ENCODE measurements at regions not wholly inside any gene's neighbourhood (a gene's known extent, or its start where the extent isn't known, plus 50 kb on each side); places are given as distances from the start of the nearest gene placed in this dataset.

DNA sequence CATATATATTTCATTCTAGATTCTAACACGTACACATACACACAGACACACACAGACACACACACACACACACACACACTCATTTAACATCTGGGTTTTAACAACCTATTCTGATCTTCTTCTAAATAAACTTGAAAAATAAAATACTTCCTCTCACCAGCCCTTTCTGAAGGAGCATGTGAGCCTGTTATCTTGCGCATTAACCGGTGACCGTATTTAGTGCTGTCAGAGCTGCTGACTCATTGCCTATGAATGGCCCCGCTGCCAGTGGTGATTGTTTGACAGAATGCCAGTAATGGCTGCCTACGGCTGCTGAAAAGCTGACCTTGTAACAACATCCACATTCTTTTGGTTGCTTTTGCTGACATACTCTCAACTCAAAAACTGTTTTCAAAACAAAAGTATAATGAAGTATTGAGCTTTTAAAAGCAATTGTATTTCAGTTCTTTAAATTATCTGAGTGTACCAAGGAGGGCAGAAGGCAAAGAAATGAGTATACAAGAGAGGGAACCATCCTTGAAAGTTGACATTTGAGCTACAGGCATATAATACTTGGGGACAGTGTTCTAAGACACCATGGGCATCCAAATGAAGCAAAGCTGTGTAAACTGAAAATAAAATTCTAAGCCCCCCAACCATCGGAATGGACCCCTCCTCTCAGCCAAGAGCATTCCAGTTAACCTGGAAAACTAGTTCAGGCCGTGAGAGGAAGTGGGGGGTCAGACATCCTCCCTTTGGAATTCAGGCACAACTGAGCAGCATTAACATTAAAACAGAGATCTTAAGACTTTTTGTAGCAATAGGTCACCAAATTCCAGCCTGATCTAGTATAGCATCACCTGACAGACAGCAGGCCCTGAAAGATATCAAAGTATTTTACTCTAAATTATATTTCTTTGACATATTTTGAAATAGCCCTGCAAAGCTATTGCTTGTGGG is 50.2 kb upstream of the DTNA start:
- Histone ChIP-seq H3K4me2 (ENCODE audit: control insufficient read depth, insufficient read depth) (no peak overlapping the region), H3K79me2 (ENCODE audit: control insufficient read depth, insufficient read depth, low read length) (no peaks in the 10 kb centered on the region), H3K4me1 (ENCODE audit: control insufficient read depth, insufficient read depth, low read length) (no peaks in the 10 kb centered on the region), H3K9ac (ENCODE audit: control insufficient read depth, insufficient read depth, low read length) (no peak overlapping the region), H3K9me3 (replicated peaks; ENCODE audit: control insufficient read depth, insufficient read depth, low read length) (no peaks in the 10 kb centered on the region), H4K20me1 (ENCODE audit: control insufficient read depth, insufficient read depth) (no peaks in the 10 kb centered on the region), H3K27ac (ENCODE audit: control insufficient read depth, insufficient read depth) (no peak overlapping the region), H2AFZ (ENCODE audit: control insufficient read depth, low read depth, low read length) (no peak overlapping the region), H3K27me3 (replicated peaks in 1 of 2; ENCODE audit: control insufficient read depth in 2 of 2, insufficient read depth in 2 of 2, low read length in 1 of 2) (no peaks in the 10 kb centered on the region; a peak in 1 of 4 replicates), H3K4me3 (no peak overlapping the region), H3K36me3 (ENCODE audit: control insufficient read depth in 2 of 2, insufficient read depth in 2 of 2, low read length in 1 of 2) (no peaks in the 10 kb centered on the region)
- intact Hi-C loops (cut with micrococcal nuclease; ENCODE audit: unreplicated experiment): loop anchor here (5.0 kb wide), 1 partner anchor 538 kb away; no protein-coding TSS in a partner anchor
- no TSS peak for BruUV-seq (replicated peaks)
- POLR2A ChIA-PET: no interaction called here
- TF ChIP-seq ZNF24 (IDR thresholded peaks at IDR 0.05): no peak
- TF ChIP-seq ZBED1 (IDR thresholded peaks at IDR 0.05; ENCODE audit: borderline replicate concordance): no peak
- TF ChIP-seq, protein P1, sequence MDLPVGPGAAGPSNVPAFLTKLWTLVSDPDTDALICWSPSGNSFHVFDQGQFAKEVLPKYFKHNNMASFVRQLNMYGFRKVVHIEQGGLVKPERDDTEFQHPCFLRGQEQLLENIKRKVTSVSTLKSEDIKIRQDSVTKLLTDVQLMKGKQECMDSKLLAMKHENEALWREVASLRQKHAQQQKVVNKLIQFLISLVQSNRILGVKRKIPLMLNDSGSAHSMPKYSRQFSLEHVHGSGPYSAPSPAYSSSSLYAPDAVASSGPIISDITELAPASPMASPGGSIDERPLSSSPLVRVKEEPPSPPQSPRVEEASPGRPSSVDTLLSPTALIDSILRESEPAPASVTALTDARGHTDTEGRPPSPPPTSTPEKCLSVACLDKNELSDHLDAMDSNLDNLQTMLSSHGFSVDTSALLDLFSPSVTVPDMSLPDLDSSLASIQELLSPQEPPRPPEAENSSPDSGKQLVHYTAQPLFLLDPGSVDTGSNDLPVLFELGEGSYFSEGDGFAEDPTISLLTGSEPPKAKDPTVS (IDR thresholded peaks at IDR 0.05; ENCODE audit: low read depth, low read length): no peak
- TF ChIP-seq RCOR1 (conservative IDR thresholded peaks at IDR 0.05; ENCODE audit: low read depth, low read length): no peak
- TF ChIP-seq, protein P2, sequence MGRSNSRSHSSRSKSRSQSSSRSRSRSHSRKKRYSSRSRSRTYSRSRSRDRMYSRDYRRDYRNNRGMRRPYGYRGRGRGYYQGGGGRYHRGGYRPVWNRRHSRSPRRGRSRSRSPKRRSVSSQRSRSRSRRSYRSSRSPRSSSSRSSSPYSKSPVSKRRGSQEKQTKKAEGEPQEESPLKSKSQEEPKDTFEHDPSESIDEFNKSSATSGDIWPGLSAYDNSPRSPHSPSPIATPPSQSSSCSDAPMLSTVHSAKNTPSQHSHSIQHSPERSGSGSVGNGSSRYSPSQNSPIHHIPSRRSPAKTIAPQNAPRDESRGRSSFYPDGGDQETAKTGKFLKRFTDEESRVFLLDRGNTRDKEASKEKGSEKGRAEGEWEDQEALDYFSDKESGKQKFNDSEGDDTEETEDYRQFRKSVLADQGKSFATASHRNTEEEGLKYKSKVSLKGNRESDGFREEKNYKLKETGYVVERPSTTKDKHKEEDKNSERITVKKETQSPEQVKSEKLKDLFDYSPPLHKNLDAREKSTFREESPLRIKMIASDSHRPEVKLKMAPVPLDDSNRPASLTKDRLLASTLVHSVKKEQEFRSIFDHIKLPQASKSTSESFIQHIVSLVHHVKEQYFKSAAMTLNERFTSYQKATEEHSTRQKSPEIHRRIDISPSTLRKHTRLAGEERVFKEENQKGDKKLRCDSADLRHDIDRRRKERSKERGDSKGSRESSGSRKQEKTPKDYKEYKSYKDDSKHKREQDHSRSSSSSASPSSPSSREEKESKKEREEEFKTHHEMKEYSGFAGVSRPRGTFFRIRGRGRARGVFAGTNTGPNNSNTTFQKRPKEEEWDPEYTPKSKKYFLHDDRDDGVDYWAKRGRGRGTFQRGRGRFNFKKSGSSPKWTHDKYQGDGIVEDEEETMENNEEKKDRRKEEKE (IDR thresholded peaks at IDR 0.05): no peak
- no peak for TF ChIP-seq POLR2A (IDR thresholded peaks at IDR 0.05; ENCODE audit: low read depth, low read length)
- in situ Hi-C loops (cut with MboI): loop anchor here (10.0 kb wide), 1 partner anchor 135 kb away; no protein-coding TSS in a partner anchor
- peak; percentile 49; the same call in 2 of the 3 replicates for ATAC-seq
- no peak for DNase-seq (ENCODE audit: low read depth, low spot score)
- FAIRE-seq: no peak
- 42% methylated on average over 8 of the region's 8 CpGs for WGBS (ENCODE audit: insufficient coverage, insufficient replicate concordance, low lambda C conversion rate, missing lambda C conversion rate)
- SMC1A ChIA-PET (ENCODE audit: uncharacterized antibody, unreplicated experiment): interaction anchor here (0.7 to 7.1 kb wide), 21 partner anchors 8 to 537 kb away, joined by 3 to 134 read pairs (median 7); partner anchors contain the start of gene DTNA
- RAD21 ChIA-PET (ENCODE audit: unreplicated experiment): interaction anchor here (0.6 to 4.7 kb wide), 13 partner anchors 12 to 537 kb away, joined by 3 to 107 read pairs (median 11); no protein-coding TSS in a partner anchor
- CTCF ChIA-PET: interaction anchor here (0.6 to 6.4 kb wide), 21 partner anchors 8 to 536 kb away, joined by 3 to 193 read pairs (median 16); no protein-coding TSS in a partner anchor

All from GM12878 (cell line).